Fibroblast of villous mesenchyme (primary cell): ENCODE measurements at regions not wholly inside any gene's neighbourhood (a gene's known extent, or its start where the extent isn't known, plus 50 kb on each side); places are given as distances from the start of the nearest gene placed in this dataset.

ENCODE experiments used
- DNase-seq: peaks from one replicate; pipeline ENCODE4 v3.0.0-alpha.2; 2010; ENCODE audit warnings: low read depth
- H3K4me3 ChIP-seq: 2 replicates; pipeline ENCODE4 v1.5.1; 2011; ENCODE audit warnings: low read depth, mild to moderate bottlenecking, low read length
- CTCF ChIP-seq: IDR thresholded peaks from 2 replicates; pipeline ENCODE4 v1.5.1; 2012; ENCODE audit warnings: low read depth, mild to moderate bottlenecking, low read length; ENCODE audit not compliant: insufficient read depth

GRCh38 chr6:45772886-45773495 is 242.7 kb downstream of the CLIC5 start:
- DNase-seq = no peak
- no peak overlapping the region for H3K4me3 ChIP-seq
- TF ChIP-seq CTCF = no peak

GRCh38 chr6:45772051-45772450 is 243.6 kb downstream of the CLIC5 start:
- no peak for TF ChIP-seq CTCF
- DNase-seq = no peak
- no peak overlapping the region for H3K4me3 ChIP-seq

DNA sequence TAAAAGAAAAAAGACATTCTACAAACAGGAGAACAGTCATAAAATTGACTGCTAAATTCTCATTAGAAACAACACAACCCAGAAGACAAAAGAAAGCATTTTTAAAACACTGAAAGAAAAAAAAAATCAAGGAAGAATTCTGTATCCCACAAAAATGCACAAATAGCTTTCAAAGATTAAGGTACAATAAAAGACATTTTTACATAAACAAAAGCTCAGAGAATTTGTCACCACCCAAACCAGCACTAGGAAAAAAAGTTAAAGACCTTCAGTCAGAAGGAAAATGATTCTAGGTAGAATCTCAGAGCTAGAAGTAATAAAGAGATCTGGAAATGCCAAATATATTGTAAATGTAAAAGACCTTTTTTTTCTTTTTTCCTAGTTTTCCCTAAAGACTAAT is 252.4 kb downstream of the CLIC5 start:
- H3K4me3 ChIP-seq = no peak overlapping the region
- no peak for TF ChIP-seq CTCF
- DNase-seq = no peak

DNA sequence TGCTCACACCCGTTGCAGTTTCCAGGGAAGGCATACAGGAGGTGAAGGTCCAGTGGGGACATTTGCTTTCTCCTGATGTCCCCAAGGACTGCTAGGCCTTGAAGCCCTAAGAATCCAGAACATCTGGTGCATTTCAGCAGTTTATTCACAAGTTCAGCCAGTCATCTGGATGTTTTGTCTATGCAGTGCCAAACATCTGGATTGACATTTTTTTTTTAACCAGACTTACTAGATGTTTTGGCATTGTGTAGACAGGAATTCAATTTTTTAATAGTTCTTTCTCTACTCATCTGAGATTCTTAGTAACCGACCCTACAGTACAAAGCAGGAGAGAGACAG is 256.2 kb downstream of the CLIC5 start:
- H3K4me3 ChIP-seq = no peak overlapping the region
- DNase-seq = peak; percentile 34
- TF ChIP-seq CTCF = no peak

- no peak for TF ChIP-seq CTCF
- DNase-seq = no peak
- no peak overlapping the region for H3K4me3 ChIP-seq
Observed at GRCh38 chr6:45758787-45759471, 256.7 kb downstream of the CLIC5 start.

DNA sequence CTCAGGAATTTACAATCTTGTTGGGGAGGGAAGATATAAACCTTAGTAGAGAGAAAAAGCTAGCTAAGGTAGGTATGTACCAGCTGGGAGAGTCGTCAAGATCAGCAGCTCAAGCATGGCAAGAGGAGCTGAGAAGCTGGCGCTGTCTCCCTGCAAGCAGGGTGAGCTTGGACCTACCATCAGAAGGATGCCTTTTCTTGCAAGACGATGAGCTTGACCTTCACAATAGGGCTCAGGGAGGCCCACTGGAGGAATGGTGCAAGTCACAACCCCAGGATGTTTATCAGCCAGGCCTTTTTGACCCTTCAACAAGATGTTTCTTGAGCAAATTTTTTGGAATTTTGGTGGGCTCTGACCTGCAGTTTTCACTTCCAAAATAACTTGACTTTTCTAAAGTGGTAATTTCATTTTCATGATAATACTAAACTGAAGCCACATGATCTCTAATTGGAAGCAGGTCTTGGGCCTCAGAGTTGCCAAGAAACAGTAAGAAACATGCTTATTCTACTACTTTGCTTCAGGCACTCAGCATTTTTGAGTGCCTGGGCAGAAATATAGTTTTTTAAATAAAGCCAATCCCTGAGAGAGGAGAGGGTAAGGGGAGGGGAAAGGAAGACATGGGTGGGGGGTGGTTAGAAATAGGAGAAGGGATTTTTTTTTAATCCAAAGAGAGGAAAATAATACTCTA is 258.1 kb downstream of the CLIC5 start:
- no peak for DNase-seq
- TF ChIP-seq CTCF = no peak
- no peak overlapping the region for H3K4me3 ChIP-seq
